DND-41 (cell line): ENCODE measurements at regions not wholly inside any gene's neighbourhood (a gene's known extent, or its start where the extent isn't known, plus 50 kb on each side); places are given as distances from the start of the nearest gene placed in this dataset.
"Not testable (repeated sequence)": the region's sequence is repeated elsewhere in the genome, so short reads cannot be mapped to it uniquely, and the experiment has no call there.

Experiments used
- ATAC-seq: fragments of 200-7000 bp; cut with Tn5 transposase; 3 replicates; pipeline ENCODE4 v1.9.1; 2021; ENCODE audit warnings: low read depth; ENCODE audit not compliant: insufficient read depth
- DNase-seq: peaks from one replicate; pipeline ENCODE4 v3.0.0-alpha.2; 2020
- H2AFZ ChIP-seq: 2 replicates; pipeline ENCODE4 v1.6.0; 2012; ENCODE audit warnings: low read depth, low read length
- H3K27ac ChIP-seq: 2 replicates; pipeline ENCODE4 v1.5.1; 2012; ENCODE audit warnings: low read length, inconsistent platforms
- H3K27me3 ChIP-seq: fragments of 200-600 bp; sonication (generic); 2 replicates; pipeline ENCODE4 v1.6.0; 2012; ENCODE audit warnings: low read length, mild to moderate bottlenecking, inconsistent platforms; ENCODE audit not compliant: insufficient read depth, poor library complexity
- H3K36me3 ChIP-seq: 2 replicates; pipeline ENCODE4 v1.5.1; 2012; ENCODE audit warnings: low read length, inconsistent platforms; ENCODE audit not compliant: insufficient read depth
- H3K4me1 ChIP-seq: 2 replicates; pipeline ENCODE4 v1.5.1; 2012; ENCODE audit warnings: mild to moderate bottlenecking, low read length; ENCODE audit not compliant: insufficient read depth
- H3K4me2 ChIP-seq: 2 replicates; pipeline ENCODE4 v1.6.0; 2012; ENCODE audit warnings: mild to moderate bottlenecking, moderate library complexity, low read length, inconsistent platforms; ENCODE audit not compliant: insufficient read depth
- H3K4me3 ChIP-seq, 2 experiments: fragments of 200-600 bp in 1 of 2; shearing (Covaris generic) in 1 of 2; 2 replicates each; pipeline ENCODE4 v1.5.1; 2012 to 2016; ENCODE audit warnings: inconsistent platforms in 2 of 2, low read length in 2 of 2, mild to moderate bottlenecking in 2 of 2, low read depth in 1 of 2, moderate library complexity in 1 of 2
- H3K79me2 ChIP-seq: 2 replicates; pipeline ENCODE4 v1.6.0; 2012; ENCODE audit warnings: low read length, inconsistent platforms; ENCODE audit not compliant: insufficient read depth
- H3K9ac ChIP-seq: 2 replicates; pipeline ENCODE4 v1.6.0; 2012; ENCODE audit warnings: low read depth, mild to moderate bottlenecking, inconsistent platforms, low read length, moderate library complexity
- H3K9me3 ChIP-seq: 2 replicates; pipeline ENCODE4 v1.5.1; 2012; ENCODE audit warnings: low read length, moderate library complexity, mild to moderate bottlenecking, inconsistent platforms; ENCODE audit not compliant: insufficient read depth, severe bottlenecking
- H4K20me1 ChIP-seq: 2 replicates; pipeline ENCODE4 v1.6.0; 2012; ENCODE audit warnings: low read length; ENCODE audit not compliant: insufficient read depth
- CTCF ChIP-seq: IDR thresholded peaks from 2 replicates; pipeline ENCODE4 v1.5.1; 2012; ENCODE audit warnings: borderline replicate concordance, low read length, moderate library complexity, mild to moderate bottlenecking; ENCODE audit not compliant: poor library complexity, severe bottlenecking; ENCODE audit errors: extremely low read depth
- EZH2 ChIP-seq: IDR thresholded peaks from 3 replicates; pipeline ENCODE4 v1.6.1; 2012; ENCODE audit warnings: borderline replicate concordance, low read depth, mild to moderate bottlenecking, moderate library complexity, low read length, inconsistent platforms; ENCODE audit not compliant: severe bottlenecking

GRCh38 chr2:142415461-142415860 is 284.6 kb upstream of the LRP1B start:
- Histone ChIP-seq H4K20me1 (no peaks in the 10 kb centered on the region), H2AFZ (no peak overlapping the region), H3K9me3 (no peaks in the 10 kb centered on the region)

GRCh38 chr2:142398212-142398611 is 267.4 kb upstream of the LRP1B start:
- H3K27ac ChIP-seq: no peak overlapping the region
- H4K20me1 ChIP-seq: no peaks in the 10 kb centered on the region
- H3K4me3 ChIP-seq: no peak overlapping the region
- no peak overlapping the region for H3K4me2 ChIP-seq
- peaks cover 6% of the 10 kb centered on the region for H3K9me3 ChIP-seq
- no peak for ATAC-seq
- no peak for TF ChIP-seq EZH2
- TF ChIP-seq CTCF: no peak
- DNase-seq: no peak
- H3K79me2 ChIP-seq: no peaks in the 10 kb centered on the region
- no peaks in the 10 kb centered on the region for H3K4me1 ChIP-seq
- H2AFZ ChIP-seq: no peak overlapping the region
- H3K36me3 ChIP-seq: no peaks in the 10 kb centered on the region
- H3K27me3 ChIP-seq: no peaks in the 10 kb centered on the region
- H3K9ac ChIP-seq: no peak overlapping the region

More at GRCh38 chr2:142415461-142415860, 284.6 kb upstream of the LRP1B start:
- Histone ChIP-seq H3K4me3 (no peak overlapping the region), H3K4me2 (no peak overlapping the region), H3K36me3 (no peaks in the 10 kb centered on the region), H3K4me1 (no peaks in the 10 kb centered on the region), H3K9ac (no peak overlapping the region), H3K27ac (no peak overlapping the region), H3K79me2 (no peaks in the 10 kb centered on the region), H3K27me3 (peaks cover 3% of the 10 kb centered on the region)
- DNase-seq (no peak), ATAC-seq (no peak)
- TF ChIP-seq EZH2 (no peak), CTCF (no peak)

GRCh38 chr2:142395291-142395690 is 264.5 kb upstream of the LRP1B start:
- TF ChIP-seq CTCF (no peak), EZH2 (no peak)

GRCh38 chr2:142380372-142380771 is 249.6 kb upstream of the LRP1B start:
- Histone ChIP-seq H3K27me3 (no peaks in the 10 kb centered on the region), H3K9ac (no peak overlapping the region), H3K9me3 (no peaks in the 10 kb centered on the region), H3K79me2 (no peaks in the 10 kb centered on the region), H3K36me3 (no peaks in the 10 kb centered on the region), H3K4me1 (no peaks in the 10 kb centered on the region), H3K4me2 (no peak overlapping the region), H4K20me1 (no peaks in the 10 kb centered on the region), H3K27ac (no peak overlapping the region), H3K4me3 (no peak overlapping the region), H2AFZ (no peak overlapping the region)
- no peak for TF ChIP-seq EZH2
- TF ChIP-seq CTCF: no peak
- ATAC-seq: no peak
- DNase-seq: no peak

More at GRCh38 chr2:142395291-142395690, 264.5 kb upstream of the LRP1B start:
- no peak overlapping the region for H3K9ac ChIP-seq
- no peak for ATAC-seq
- DNase-seq: no peak
- H3K27me3 ChIP-seq: no peaks in the 10 kb centered on the region
- no peak overlapping the region for H3K4me2 ChIP-seq
- no peak overlapping the region for H3K4me3 ChIP-seq
- peaks cover 6% of the 10 kb centered on the region for H3K9me3 ChIP-seq
- no peaks in the 10 kb centered on the region for H4K20me1 ChIP-seq
- no peak overlapping the region for H3K27ac ChIP-seq
- no peak overlapping the region for H2AFZ ChIP-seq
- H3K4me1 ChIP-seq: no peaks in the 10 kb centered on the region
- no peaks in the 10 kb centered on the region for H3K79me2 ChIP-seq
- no peaks in the 10 kb centered on the region for H3K36me3 ChIP-seq

GRCh38 chr2:142362069-142362468 is 231.3 kb upstream of the LRP1B start:
- not testable (repeated sequence) for H3K36me3 ChIP-seq, H3K9me3 ChIP-seq, H3K27me3 ChIP-seq, H3K9ac ChIP-seq, H4K20me1 ChIP-seq, ATAC-seq, H3K79me2 ChIP-seq, H3K4me1 ChIP-seq, H3K27ac ChIP-seq, H2AFZ ChIP-seq, DNase-seq, H3K4me3 ChIP-seq, H3K4me2 ChIP-seq
